Transverse colon (tissue), 4 donors: ENCODE measurements at regions not wholly inside any gene's neighbourhood (a gene's known extent, or its start where the extent isn't known, plus 50 kb on each side); places are given as distances from the start of the nearest gene placed in this dataset.

Source experiments
- DNase-seq: peaks from one replicate; pipeline ENCODE4 v3.0.0-alpha.2; 2019
- H3K27ac ChIP-seq, 4 donors: fragments of 200-600 bp; sonication (generic); 2 replicates each; pipeline ENCODE4 v1.5.1; 2016 to 2018; ENCODE audit warnings: inconsistent platforms in 4 of 4
- H3K27me3 ChIP-seq: fragments of 200-600 bp; sonication (generic); 2 replicates; pipeline ENCODE4 v1.5.1; 2017; ENCODE audit warnings: inconsistent platforms
- H3K36me3 ChIP-seq, 4 donors: fragments of 200-600 bp; sonication (generic); 2 replicates each; pipeline ENCODE4 v1.5.1; 2017 to 2019; ENCODE audit warnings: inconsistent platforms in 4 of 4
- H3K4me1 ChIP-seq, 4 donors: fragments of 200-600 bp; sonication (generic); 2 replicates each; pipeline ENCODE4 v1.5.1; 2017 to 2020; ENCODE audit warnings: inconsistent platforms in 4 of 4
- H3K4me3 ChIP-seq, 4 donors: fragments of 200-600 bp; sonication (generic); 1 replicate in 1 of 4; 2 replicates in 3 of 4; pipeline versions ENCODE4 v1.5.1 to v1.6.1; 2017 to 2019; ENCODE audit warnings: inconsistent platforms in 4 of 4
- H3K9me3 ChIP-seq, 2 donors: fragments of 200-600 bp; sonication (generic); 2 replicates each; pipeline ENCODE4 v1.5.1; 2017 to 2019; ENCODE audit warnings: inconsistent platforms in 2 of 2
- CTCF ChIP-seq, 5 experiments: fragments of 200-600 bp in 3 of 5; fragments of 450-650 bp in 2 of 5; sonication (generic) in 3 of 5; IDR thresholded peaks; 1 replicate in 2 of 5; 2 replicates in 3 of 5; pipeline ENCODE4 v1.5.1; 2016 to 2017; ENCODE audit warnings: antibody characterized with exemption in 5 of 5, inconsistent platforms in 3 of 5, mild to moderate bottlenecking in 2 of 5, moderate library complexity in 1 of 5
- EP300 ChIP-seq: sonication (generic); formaldehyde crosslinking; IDR thresholded peaks from one replicate; pipeline ENCODE4 v1.6.1; 2017; ENCODE audit warnings: antibody characterized with exemption, low read depth
- POLR2A ChIP-seq: fragments of 450-650 bp; IDR thresholded peaks from one replicate; pipeline ENCODE4 v1.6.1; 2016; ENCODE audit warnings: antibody characterized with exemption, mild to moderate bottlenecking, moderate library complexity
- POLR2AphosphoS5 ChIP-seq, 3 donors: sonication (generic); formaldehyde crosslinking; IDR thresholded peaks; one replicate each; pipeline ENCODE4 v1.6.1; 2016; ENCODE audit warnings: antibody characterized with exemption in 3 of 3
- WGBS, 2 donors: methylation state at CpG; one replicate each; pipeline ENCODE4 v1.1.5; 2018; ENCODE audit warnings: low coverage in 1 of 2; 5-methylcytosine and 5-hydroxymethylcytosine counted together
- in situ Hi-C, 4 donors: fragments of 200-750 bp; cut with MboI; loops; one replicate each; pipeline versions ENCODE4 v1.15.0 to v1.15.1; 2017; ENCODE audit warnings: low sequenced_read_pairs in 3 of 4, low pct_ligation_motif_present in 1 of 4, low pct_unique_long_range_greater_than_20kb in 1 of 4
- intact Hi-C: fragments of 100-400 bp; cut with DNase I; formaldehyde crosslinking; loops from one replicate; pipeline ENCODE4 v1.15.1; 2023; ENCODE audit warnings: low total_unique reads

- intact Hi-C loops, result no loop called here
- DNase-seq, result no peak
- TF ChIP-seq POLR2AphosphoS5 (IDR thresholded peaks at IDR 0.05) (no peak), CTCF (IDR thresholded peaks at IDR 0.05) (no peak), POLR2A (no peak), EP300 (no peak)
- 91 to 96% methylated on average over 1 of the region's 1 CpG for WGBS, 2 donors
- no peaks in the 10 kb centered on the region for H3K9me3 ChIP-seq
- in situ Hi-C loops, result no loop called here
- no peak overlapping the region for H3K4me3 ChIP-seq
- no peak overlapping the region for H3K27ac ChIP-seq
- no peaks in the 10 kb centered on the region for H3K36me3 ChIP-seq
- H3K4me1 ChIP-seq, result no peaks in the 10 kb centered on the region
- no peaks in the 10 kb centered on the region for H3K27me3 ChIP-seq
Observed at GRCh38 chr12:19958389-19958788, 409.9 kb upstream of the PDE3A start.

GRCh38 chr12:19959353-19959752 is 409.0 kb upstream of the PDE3A start:
- TF ChIP-seq POLR2A, result no peak
- Histone ChIP-seq H3K27me3 (no peaks in the 10 kb centered on the region), H3K36me3 (no peaks in the 10 kb centered on the region), H3K4me3 (no peak overlapping the region), H3K9me3 (no peaks in the 10 kb centered on the region), H3K27ac (no peak overlapping the region), H3K4me1 (no peaks in the 10 kb centered on the region)
- 20 to 26% methylated on average over 1 of the region's 1 CpG for WGBS, 2 donors
- in situ Hi-C loops, result no loop called here
- DNase-seq, result no peak
- intact Hi-C loops, result no loop called here

GRCh38 chr12:19960527-19960926 is 407.8 kb upstream of the PDE3A start:
- H3K4me3 ChIP-seq, result no peak overlapping the region
- H3K36me3 ChIP-seq, result no peaks in the 10 kb centered on the region
- TF ChIP-seq POLR2AphosphoS5 (IDR thresholded peaks at IDR 0.05), result no peak
- no peak for TF ChIP-seq EP300
- no peak for TF ChIP-seq POLR2A
- no peak for TF ChIP-seq CTCF (IDR thresholded peaks at IDR 0.05)
- H3K9me3 ChIP-seq, result no peaks in the 10 kb centered on the region
- H3K27ac ChIP-seq, result no peak overlapping the region
- H3K27me3 ChIP-seq, result no peaks in the 10 kb centered on the region
- intact Hi-C loops (no loop called here), in situ Hi-C loops (no loop called here)
- DNase-seq, result no peak
- 69 to 82% methylated on average over 3 to 4 of the region's 4 CpGs for WGBS, 2 donors
- no peaks in the 10 kb centered on the region for H3K4me1 ChIP-seq

GRCh38 chr12:19962192-19962591 is 406.1 kb upstream of the PDE3A start:
- Histone ChIP-seq H3K9me3 (no peaks in the 10 kb centered on the region), H3K4me3 (no peak overlapping the region), H3K27ac (no peak overlapping the region), H3K4me1 (no peaks in the 10 kb centered on the region), H3K36me3 (no peaks in the 10 kb centered on the region), H3K27me3 (no peaks in the 10 kb centered on the region)
- no peak for DNase-seq
- 58 to 77% methylated on average over 2 to 5 of the region's 5 CpGs for WGBS, 2 donors
- in situ Hi-C loops, result no loop called here
- intact Hi-C loops, result no loop called here
- no peak for TF ChIP-seq POLR2AphosphoS5 (IDR thresholded peaks at IDR 0.05)
- TF ChIP-seq EP300, result no peak
- TF ChIP-seq POLR2A, result no peak
- TF ChIP-seq CTCF (IDR thresholded peaks at IDR 0.05), result no peak

GRCh38 chr12:19963972-19964371 is 404.4 kb upstream of the PDE3A start:
- Histone ChIP-seq H3K4me3 (no peak overlapping the region), H3K4me1 (peaks cover 0 to 3% (median 0%) of the 10 kb centered on the region in 4 donors), H3K36me3 (no peaks in the 10 kb centered on the region), H3K27ac (no peak overlapping the region), H3K9me3 (no peaks in the 10 kb centered on the region), H3K27me3 (no peaks in the 10 kb centered on the region)
- no peak for TF ChIP-seq POLR2A
- DNase-seq, result no peak
- WGBS, 2 donors, result 75 to 95% methylated on average over 3 of the region's 3 CpGs
- intact Hi-C loops (loop anchor here (1.0 kb wide), 1 partner anchor 9 kb away; no protein-coding TSS in a partner anchor), in situ Hi-C loops (no loop called here)
